ENCODE measurements at regions not wholly inside any gene's neighbourhood (a gene's known extent, or its start where the extent isn't known, plus 50 kb on each side); places are given as distances from the start of the nearest gene placed in this dataset.

DNA sequence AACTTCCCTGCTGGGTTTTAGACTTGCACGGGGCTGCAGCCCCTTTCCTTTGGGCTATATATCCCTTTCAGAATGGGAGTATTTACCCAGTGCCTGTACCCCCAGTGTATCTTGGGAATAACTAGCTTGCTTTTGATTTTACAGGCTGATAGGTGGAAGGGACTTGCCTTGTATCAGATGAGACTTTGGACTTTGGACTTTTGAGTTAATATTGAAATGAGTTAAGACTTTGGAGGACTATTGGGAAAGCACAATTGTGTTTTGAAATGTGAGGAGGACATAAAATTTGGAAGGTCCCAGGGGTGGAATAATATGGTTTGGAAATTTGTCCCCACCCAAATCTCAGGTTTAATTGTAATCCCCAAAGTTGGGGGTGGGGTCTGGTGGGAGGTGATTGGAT is 393.8 kb upstream of the KIF2B start:
- Histone ChIP-seq H3K36me3 (replicated peaks in 1 of 2; ENCODE audit: control insufficient read depth in 1 of 2, insufficient read depth in 2 of 2, low read length in 2 of 2) (no peaks in the 10 kb centered on the region), H3K27me3 (ENCODE audit: control insufficient read depth in 2 of 2, insufficient read depth in 2 of 2, low read length in 2 of 2) (no peaks in the 10 kb centered on the region), H2AFZ (ENCODE audit: insufficient read depth, low read depth, low read length, poor library complexity, severe bottlenecking) (no peak overlapping the region), H3K4me3 (replicated peaks in 1 of 3; ENCODE audit: low read depth in 2 of 3, low read length in 3 of 3) (no peak overlapping the region), H3K9ac (ENCODE audit: insufficient read depth, low read length, poor library complexity, severe bottlenecking) (no peak overlapping the region), H3K4me2 (replicated peaks; ENCODE audit: extremely low read depth, low read length, poor library complexity, severe bottlenecking) (no peak overlapping the region), H4K20me1 (ENCODE audit: insufficient read depth, low read length) (no peaks in the 10 kb centered on the region), H3K9me3 (replicated peaks in 1 of 2; ENCODE audit: control insufficient read depth in 1 of 2, insufficient read depth in 1 of 2, low read length in 2 of 2) (no peaks in the 10 kb centered on the region), H3K27ac (ENCODE audit: low read depth in 1 of 2, low read length in 2 of 2) (no peak overlapping the region), H3K79me2 (ENCODE audit: insufficient read depth, low read length) (no peaks in the 10 kb centered on the region), H3K4me1 (ENCODE audit: control insufficient read depth in 1 of 2, insufficient read depth in 2 of 2, low read length in 2 of 2) (no peaks in the 10 kb centered on the region)
- H3K27ac Mint-ChIP-seq = no peak overlapping the region
- TF ChIP-seq, protein P1, sequence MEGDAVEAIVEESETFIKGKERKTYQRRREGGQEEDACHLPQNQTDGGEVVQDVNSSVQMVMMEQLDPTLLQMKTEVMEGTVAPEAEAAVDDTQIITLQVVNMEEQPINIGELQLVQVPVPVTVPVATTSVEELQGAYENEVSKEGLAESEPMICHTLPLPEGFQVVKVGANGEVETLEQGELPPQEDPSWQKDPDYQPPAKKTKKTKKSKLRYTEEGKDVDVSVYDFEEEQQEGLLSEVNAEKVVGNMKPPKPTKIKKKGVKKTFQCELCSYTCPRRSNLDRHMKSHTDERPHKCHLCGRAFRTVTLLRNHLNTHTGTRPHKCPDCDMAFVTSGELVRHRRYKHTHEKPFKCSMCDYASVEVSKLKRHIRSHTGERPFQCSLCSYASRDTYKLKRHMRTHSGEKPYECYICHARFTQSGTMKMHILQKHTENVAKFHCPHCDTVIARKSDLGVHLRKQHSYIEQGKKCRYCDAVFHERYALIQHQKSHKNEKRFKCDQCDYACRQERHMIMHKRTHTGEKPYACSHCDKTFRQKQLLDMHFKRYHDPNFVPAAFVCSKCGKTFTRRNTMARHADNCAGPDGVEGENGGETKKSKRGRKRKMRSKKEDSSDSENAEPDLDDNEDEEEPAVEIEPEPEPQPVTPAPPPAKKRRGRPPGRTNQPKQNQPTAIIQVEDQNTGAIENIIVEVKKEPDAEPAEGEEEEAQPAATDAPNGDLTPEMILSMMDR (IDR thresholded peaks at IDR 0.05) = no peak
- no peak overlapping the region for H3K4me3 Mint-ChIP-seq
- H3K27me3 Mint-ChIP-seq (ENCODE audit: low read depth in 3 of 3) = peaks cover 0 to 2% (median 0%) of the 10 kb centered on the region in 3 donors
- H3K9me3 Mint-ChIP-seq = peaks cover 2 to 10% (median 3%) of the 10 kb centered on the region in 7 donors
- WGBS (ENCODE audit: insufficient coverage) = no CpG with 5 or more reads among the region's 1 CpG
- H3K36me3 Mint-ChIP-seq = no peaks in the 10 kb centered on the region
- no peak for DNase-seq
- intact Hi-C loops (cut with micrococcal nuclease) = no loop called here
- H3K4me1 Mint-ChIP-seq = no peaks in the 10 kb centered on the region

DNA sequence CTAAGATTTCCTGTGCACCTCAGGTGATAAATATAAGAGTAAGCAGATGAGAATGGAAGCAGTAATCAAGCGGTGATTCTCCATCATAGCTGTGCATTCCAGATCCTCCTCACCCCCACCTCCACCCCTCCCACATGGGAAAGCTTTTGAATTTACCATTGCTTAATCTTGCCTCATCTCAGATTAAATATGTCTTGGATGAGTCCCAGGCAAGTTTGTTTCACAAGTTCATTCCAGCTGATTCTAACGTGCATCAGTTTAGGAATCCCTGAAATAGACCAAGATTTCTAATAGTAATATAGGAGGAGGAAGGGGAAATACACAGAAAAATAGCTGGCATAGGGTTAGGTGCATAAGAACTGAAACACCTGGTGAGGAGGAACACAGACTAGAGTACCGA is 396.2 kb upstream of the KIF2B start:
- Histone ChIP-seq H3K36me3 (replicated peaks in 1 of 2; ENCODE audit: control insufficient read depth in 1 of 2, insufficient read depth in 2 of 2, low read length in 2 of 2) (no peaks in the 10 kb centered on the region), H3K9ac (ENCODE audit: insufficient read depth, low read length, poor library complexity, severe bottlenecking) (no peak overlapping the region), H3K9me3 (replicated peaks in 1 of 2; ENCODE audit: control insufficient read depth in 1 of 2, insufficient read depth in 1 of 2, low read length in 2 of 2) (no peaks in the 10 kb centered on the region), H2AFZ (ENCODE audit: insufficient read depth, low read depth, low read length, poor library complexity, severe bottlenecking) (no peak overlapping the region), H3K4me3 (replicated peaks in 1 of 3; ENCODE audit: low read depth in 2 of 3, low read length in 3 of 3) (no peak overlapping the region), H3K4me1 (ENCODE audit: control insufficient read depth in 1 of 2, insufficient read depth in 2 of 2, low read length in 2 of 2) (no peaks in the 10 kb centered on the region), H4K20me1 (ENCODE audit: insufficient read depth, low read length) (no peaks in the 10 kb centered on the region), H3K79me2 (ENCODE audit: insufficient read depth, low read length) (no peaks in the 10 kb centered on the region), H3K27me3 (ENCODE audit: control insufficient read depth in 2 of 2, insufficient read depth in 2 of 2, low read length in 2 of 2) (no peaks in the 10 kb centered on the region), H3K27ac (ENCODE audit: low read depth in 1 of 2, low read length in 2 of 2) (no peak overlapping the region), H3K4me2 (replicated peaks; ENCODE audit: extremely low read depth, low read length, poor library complexity, severe bottlenecking) (no peak overlapping the region)
- Mint-ChIP-seq H3K36me3 (no peaks in the 10 kb centered on the region), H3K27ac (no peak overlapping the region), H3K4me1 (no peaks in the 10 kb centered on the region), H3K4me3 (no peak overlapping the region), H3K9me3 (peaks cover 2 to 10% (median 3%) of the 10 kb centered on the region in 7 donors), H3K27me3 (ENCODE audit: low read depth in 3 of 3) (peaks cover 0 to 2% (median 0%) of the 10 kb centered on the region in 3 donors)
- intact Hi-C loops (cut with micrococcal nuclease) = no loop called here
- TF ChIP-seq, protein P1 (IDR thresholded peaks at IDR 0.05) = no peak
- WGBS (ENCODE audit: insufficient coverage) = 100% methylated on average over 1 of the region's 3 CpGs
- no peak for DNase-seq
